G401 (cell line): ENCODE measurements at regions not wholly inside any gene's neighbourhood (a gene's known extent, or its start where the extent isn't known, plus 50 kb on each side); places are given as distances from the start of the nearest gene placed in this dataset.
A peak's percentile ranks its signal among the peaks of the same experiment; 100 is the strongest.

Source experiments
- DNase-seq: peaks from one replicate; pipeline ENCODE4 v3.0.0-alpha.2; 2015; ENCODE audit warnings: low spot score
- in situ Hi-C: cut with HindIII; loops from 2 replicates; pipeline ENCODE4 v1.10.0; 2016; ENCODE audit warnings: low sequenced_read_pairs, mixed read lengths

GRCh38 chr1:48164571-48164970 lies 57.9 kb upstream of the SLC5A9 start:
- in situ Hi-C loops: no loop called here
- no peak for DNase-seq

- in situ Hi-C loops: no loop called here
- no peak for DNase-seq
Measured at GRCh38 chr1:48160486-48161132, 61.9 kb upstream of the SLC5A9 start.

GRCh38 chr1:48139275-48139674 lies 83.2 kb upstream of the SLC5A9 start:
- DNase-seq: no peak
- in situ Hi-C loops: no loop called here

- in situ Hi-C loops: no loop called here
- DNase-seq: no peak
Measured at GRCh38 chr1:48127735-48128685, 94.5 kb upstream of the SLC5A9 start.

GRCh38 chr1:48123647-48124046 lies 98.9 kb upstream of the SLC5A9 start:
- in situ Hi-C loops: no loop called here
- DNase-seq: no peak

GRCh38 chr1:48121955-48122354 lies 100.6 kb upstream of the SLC5A9 start:
- DNase-seq: no peak
- in situ Hi-C loops: no loop called here

GRCh38 chr1:48120621-48121020 lies 101.9 kb upstream of the SLC5A9 start:
- no peak for DNase-seq
- in situ Hi-C loops: no loop called here

- in situ Hi-C loops: no loop called here
Measured at GRCh38 chr1:48115835-48116234, 106.7 kb upstream of the SLC5A9 start.

GRCh38 chr1:48114596-48115382 lies 107.7 kb upstream of the SLC5A9 start:
- DNase-seq: no peak
- in situ Hi-C loops: no loop called here

More at GRCh38 chr1:48115835-48116234, 106.7 kb upstream of the SLC5A9 start:
- no peak for DNase-seq

- DNase-seq: peak; percentile 72
- in situ Hi-C loops: no loop called here
Measured at GRCh38 chr1:48109390-48110013, 112.3 kb upstream of the TRABD2B start.

- DNase-seq: no peak
- in situ Hi-C loops: no loop called here
Measured at GRCh38 chr1:48107516-48107915, 110.3 kb upstream of the TRABD2B start.

- DNase-seq: no peak
Measured at GRCh38 chr1:48106049-48106448, 108.9 kb upstream of the TRABD2B start.

GRCh38 chr1:48105165-48105564 lies 108.0 kb upstream of the TRABD2B start:
- no peak for DNase-seq
- in situ Hi-C loops: no loop called here

More at GRCh38 chr1:48106049-48106448, 108.9 kb upstream of the TRABD2B start:
- in situ Hi-C loops: no loop called here

- no peak for DNase-seq
- in situ Hi-C loops: no loop called here
Measured at GRCh38 chr1:48103495-48103894, 106.3 kb upstream of the TRABD2B start.

GRCh38 chr1:48102766-48103165 lies 105.6 kb upstream of the TRABD2B start:
- DNase-seq: no peak
- in situ Hi-C loops: no loop called here

GRCh38 chr1:48099072-48099773 lies 102.0 kb upstream of the TRABD2B start:
- in situ Hi-C loops: no loop called here
- DNase-seq: no peak

- in situ Hi-C loops: no loop called here
- DNase-seq: peak; percentile 15
Measured at GRCh38 chr1:48093696-48094528, 96.7 kb upstream of the TRABD2B start.

- no peak for DNase-seq
- in situ Hi-C loops: no loop called here
Measured at GRCh38 chr1:48093147-48093546, 96.0 kb upstream of the TRABD2B start.
